ENCODE measurements at regions not wholly inside any gene's neighbourhood (a gene's known extent, or its start where the extent isn't known, plus 50 kb on each side); places are given as distances from the start of the nearest gene placed in this dataset.

DNA sequence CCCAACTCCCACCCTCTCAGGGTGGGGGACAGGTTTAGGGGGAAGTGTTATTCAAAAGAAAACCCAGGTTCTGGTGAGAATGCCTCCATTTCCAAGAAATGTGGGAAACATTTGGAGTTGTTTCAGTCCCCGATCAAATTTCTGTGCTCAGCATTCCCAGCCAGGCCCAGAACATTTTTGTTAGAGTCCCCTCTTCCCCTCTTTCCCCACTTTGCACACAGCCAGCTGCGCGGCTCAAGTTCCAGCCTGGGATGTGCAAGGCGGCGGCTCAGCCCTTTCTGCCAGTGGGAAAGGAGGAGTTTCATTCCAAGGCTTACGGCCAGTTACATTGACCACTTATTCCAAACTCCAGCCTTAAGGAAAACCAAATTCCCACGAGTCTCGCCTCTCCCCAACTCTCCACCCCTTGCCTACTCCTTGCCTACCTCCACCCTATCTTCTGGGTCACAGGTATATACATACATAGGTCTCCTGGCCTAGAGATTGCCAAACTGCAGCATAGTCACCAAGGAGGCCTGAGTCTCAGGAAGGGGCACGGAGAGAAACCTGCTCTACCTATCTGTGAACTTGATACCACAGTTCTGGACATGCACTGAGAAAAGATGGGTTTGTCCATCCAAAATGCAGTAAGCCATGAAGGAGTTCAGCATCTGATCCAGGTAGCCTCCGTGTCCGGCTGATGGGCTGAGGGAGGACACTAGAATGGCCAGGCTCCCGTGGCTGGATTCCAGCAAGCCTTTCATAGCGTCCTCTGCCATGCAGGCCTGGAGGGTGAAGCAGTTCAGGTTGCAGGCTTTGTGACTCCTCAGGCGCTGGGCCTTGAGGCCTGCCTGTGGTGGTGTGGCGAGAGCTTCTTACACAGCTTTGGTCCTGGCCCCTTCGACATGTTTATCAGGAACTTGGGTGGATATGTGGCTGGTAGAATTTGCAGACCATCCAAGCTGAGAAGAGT is 154.5 kb downstream of the ZFP36L2 start:
- H3K9me2 ChIP-seq (ENCODE audit: insufficient read depth), result no peaks in the 10 kb centered on the region
- no peaks in the 10 kb centered on the region for H4K20me1 ChIP-seq (ENCODE audit: insufficient read depth)
- peaks cover 38% of the 10 kb centered on the region for H3K79me2 ChIP-seq (ENCODE audit: low read depth)
- DNase-seq, result peak in 1 of 2 experiments; percentile 94
- no peaks in the 10 kb centered on the region for H3K27me3 ChIP-seq (ENCODE audit: insufficient read depth, low read depth)
- H3K27ac ChIP-seq, result peak overlapping the region; percentile 93
- H3F3A ChIP-seq (ENCODE audit: insufficient read depth, low read depth), result peaks cover 78% of the 10 kb centered on the region
- CTCF ChIA-PET, result no interaction called here
- intact Hi-C loops (cut with micrococcal nuclease; ENCODE audit: unreplicated experiment), result loop anchor here (2.0 to 5.0 kb wide), 5 partner anchors 15 to 1140 kb away; no protein-coding TSS in a partner anchor
- no TSS peak for BruUV-seq (replicated peaks)
- H3K9me3 ChIP-seq (ENCODE audit: insufficient read depth, low read depth), result no peaks in the 10 kb centered on the region
- H3K4me2 ChIP-seq, result peak overlapping the region; percentile 74
- POLR2A ChIA-PET (ENCODE audit: unreplicated experiment), result interaction anchor here (0.6 kb wide), 1 partner anchor 348 kb away, joined by 4 read pairs; no protein-coding TSS in a partner anchor
- no peak for TF ChIP-seq EZH2 (IDR thresholded peaks at IDR 0.05; ENCODE audit: low read depth)
- TF ChIP-seq, protein P1, sequence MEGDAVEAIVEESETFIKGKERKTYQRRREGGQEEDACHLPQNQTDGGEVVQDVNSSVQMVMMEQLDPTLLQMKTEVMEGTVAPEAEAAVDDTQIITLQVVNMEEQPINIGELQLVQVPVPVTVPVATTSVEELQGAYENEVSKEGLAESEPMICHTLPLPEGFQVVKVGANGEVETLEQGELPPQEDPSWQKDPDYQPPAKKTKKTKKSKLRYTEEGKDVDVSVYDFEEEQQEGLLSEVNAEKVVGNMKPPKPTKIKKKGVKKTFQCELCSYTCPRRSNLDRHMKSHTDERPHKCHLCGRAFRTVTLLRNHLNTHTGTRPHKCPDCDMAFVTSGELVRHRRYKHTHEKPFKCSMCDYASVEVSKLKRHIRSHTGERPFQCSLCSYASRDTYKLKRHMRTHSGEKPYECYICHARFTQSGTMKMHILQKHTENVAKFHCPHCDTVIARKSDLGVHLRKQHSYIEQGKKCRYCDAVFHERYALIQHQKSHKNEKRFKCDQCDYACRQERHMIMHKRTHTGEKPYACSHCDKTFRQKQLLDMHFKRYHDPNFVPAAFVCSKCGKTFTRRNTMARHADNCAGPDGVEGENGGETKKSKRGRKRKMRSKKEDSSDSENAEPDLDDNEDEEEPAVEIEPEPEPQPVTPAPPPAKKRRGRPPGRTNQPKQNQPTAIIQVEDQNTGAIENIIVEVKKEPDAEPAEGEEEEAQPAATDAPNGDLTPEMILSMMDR (conservative IDR thresholded peaks at IDR 0.05), result no peak
- no peaks in the 10 kb centered on the region for H3K36me3 ChIP-seq (ENCODE audit: low read depth)
- H3K4me3 ChIP-seq, result peak overlapping the region; percentile 34
- H2AFZ ChIP-seq, result no peak overlapping the region
- H3K4me1 ChIP-seq (replicated peaks; ENCODE audit: insufficient read depth), result peaks cover 96% of the 10 kb centered on the region

DNA sequence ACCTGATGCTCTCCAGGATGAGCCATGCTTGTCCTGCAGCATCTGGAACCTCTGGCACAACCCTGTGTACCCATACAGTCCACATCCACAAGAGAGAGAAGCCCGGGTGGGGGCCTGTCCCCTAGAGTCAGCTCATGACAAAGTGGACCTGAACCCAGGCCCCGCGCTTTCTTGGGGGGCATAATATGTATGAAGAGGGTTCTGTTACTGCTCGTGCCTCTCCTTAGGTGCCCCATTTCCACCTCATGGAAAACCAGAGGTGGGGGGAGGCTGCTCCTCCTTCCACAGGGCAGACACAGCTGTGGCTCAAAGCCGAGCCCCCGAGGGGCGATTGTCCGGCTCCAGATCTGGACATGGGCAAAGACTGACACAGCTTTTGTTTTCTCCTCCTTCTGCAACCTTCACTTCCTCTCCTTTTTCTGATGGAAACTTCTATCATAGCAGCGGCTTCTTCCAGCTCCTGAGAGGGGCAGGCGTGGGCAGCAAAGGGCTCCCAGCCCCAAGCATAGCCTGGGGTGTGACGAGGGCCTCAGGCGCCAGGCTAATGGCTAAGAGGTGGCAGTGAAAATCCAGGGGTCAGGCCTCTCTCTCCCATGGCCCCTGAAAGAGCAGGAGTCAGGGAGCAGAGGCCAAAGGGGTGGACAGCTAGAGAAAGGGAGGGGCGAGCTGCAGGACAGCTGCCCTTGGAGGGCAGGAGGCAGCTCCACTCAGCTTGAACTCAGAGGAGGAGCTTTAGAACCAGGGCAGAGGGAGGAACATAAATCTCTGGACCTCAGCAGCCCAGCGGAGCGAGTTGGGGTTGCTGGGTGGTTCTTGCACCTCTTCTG is 155.5 kb downstream of the ZFP36L2 start:
- H3K4me2 ChIP-seq, result peak overlapping the region; percentile 74
- H4K20me1 ChIP-seq (ENCODE audit: insufficient read depth), result no peaks in the 10 kb centered on the region
- H3K4me1 ChIP-seq (replicated peaks; ENCODE audit: insufficient read depth), result peaks cover 93% of the 10 kb centered on the region
- H3K4me3 ChIP-seq, result peak overlapping the region; percentile 34; the same call in 1 of the 2 replicates
- no peaks in the 10 kb centered on the region for H3K9me3 ChIP-seq (ENCODE audit: insufficient read depth, low read depth)
- peaks cover 28% of the 10 kb centered on the region for H3K79me2 ChIP-seq (ENCODE audit: low read depth)
- no peak overlapping the region for H2AFZ ChIP-seq
- peak in 1 of 2 experiments; percentile 67 for DNase-seq
- ChIA-PET POLR2A (ENCODE audit: unreplicated experiment) (interaction anchor here (0.5 to 0.6 kb wide), 4 partner anchors 34 to 867 kb away, joined by 3 to 16 read pairs (median 5); no protein-coding TSS in a partner anchor), CTCF (interaction anchor here (0.5 to 1.2 kb wide), 6 partner anchors 11 to 123 kb away, joined by 3 to 9 read pairs (median 3); no protein-coding TSS in a partner anchor)
- intact Hi-C loops (cut with micrococcal nuclease; ENCODE audit: unreplicated experiment), result loop anchor here (1.0 to 5.0 kb wide), 7 partner anchors 16 to 1139 kb away; partner anchors contain the start of gene ZFP36L2
- no peaks in the 10 kb centered on the region for H3K36me3 ChIP-seq (ENCODE audit: low read depth)
- no peaks in the 10 kb centered on the region for H3K9me2 ChIP-seq (ENCODE audit: insufficient read depth)
- H3F3A ChIP-seq (ENCODE audit: insufficient read depth, low read depth), result peaks cover 68% of the 10 kb centered on the region
- H3K27ac ChIP-seq, result peak overlapping the region; percentile 93
- TF ChIP-seq, protein P1 (conservative IDR thresholded peaks at IDR 0.05), result no peak
- no peak for TF ChIP-seq EZH2 (IDR thresholded peaks at IDR 0.05; ENCODE audit: low read depth)
- BruUV-seq (replicated peaks), result no TSS peak
- no peaks in the 10 kb centered on the region for H3K27me3 ChIP-seq (ENCODE audit: insufficient read depth, low read depth)

DNA sequence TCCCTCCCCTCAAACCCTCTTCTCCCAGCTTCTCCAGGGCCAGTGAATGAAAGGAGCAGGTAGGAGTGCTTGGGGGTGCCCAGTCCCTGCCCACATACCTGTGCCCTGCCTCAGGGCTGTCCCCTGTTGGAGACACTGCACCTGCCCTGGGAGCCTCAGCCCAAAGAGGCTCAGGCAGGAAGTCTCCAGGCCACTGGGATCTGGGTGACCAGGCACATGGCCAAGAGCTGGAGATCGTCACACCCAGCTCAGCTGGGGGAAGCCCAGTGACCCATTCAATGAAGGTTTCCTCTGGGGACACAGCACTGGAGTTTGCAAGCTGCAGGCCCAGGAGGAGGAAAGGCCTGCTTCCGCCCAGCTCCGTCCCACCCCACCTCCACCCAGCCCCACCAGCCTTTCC is 156.4 kb downstream of the ZFP36L2 start:
- intact Hi-C loops (cut with micrococcal nuclease; ENCODE audit: unreplicated experiment), result loop anchor here (1.0 to 5.0 kb wide), 7 partner anchors 17 to 1138 kb away; partner anchors contain the start of gene ZFP36L2
- peak overlapping the region; percentile 93 for H3K27ac ChIP-seq
- CTCF ChIA-PET, result interaction anchor here (0.5 to 1.2 kb wide), 10 partner anchors 11 to 122 kb away, joined by 3 to 9 read pairs (median 3); no protein-coding TSS in a partner anchor

More for the DNA sequence above, 156.4 kb downstream of the ZFP36L2 start:
- Histone ChIP-seq H3K79me2 (ENCODE audit: low read depth) (peaks cover 21% of the 10 kb centered on the region), H3K36me3 (ENCODE audit: low read depth) (no peaks in the 10 kb centered on the region), H3K4me1 (replicated peaks; ENCODE audit: insufficient read depth) (peaks cover 84% of the 10 kb centered on the region), H4K20me1 (ENCODE audit: insufficient read depth) (no peaks in the 10 kb centered on the region), H3K4me3 (no peak overlapping the region), H3K9me3 (ENCODE audit: insufficient read depth, low read depth) (no peaks in the 10 kb centered on the region), H3F3A (ENCODE audit: insufficient read depth, low read depth) (peaks cover 60% of the 10 kb centered on the region), H2AFZ (no peak overlapping the region), H3K27me3 (ENCODE audit: insufficient read depth, low read depth) (no peaks in the 10 kb centered on the region), H3K9me2 (ENCODE audit: insufficient read depth) (no peaks in the 10 kb centered on the region), H3K4me2 (peak overlapping the region; percentile 74)
- no peak for TF ChIP-seq EZH2 (IDR thresholded peaks at IDR 0.05; ENCODE audit: low read depth)
- TF ChIP-seq, protein P1 (conservative IDR thresholded peaks at IDR 0.05), result no peak; the same call in 1 of the 2 replicates
- BruUV-seq (replicated peaks), result no TSS peak
- POLR2A ChIA-PET (ENCODE audit: unreplicated experiment), result interaction anchor here (0.5 to 0.6 kb wide), 4 partner anchors 33 to 868 kb away, joined by 3 to 16 read pairs (median 5); no protein-coding TSS in a partner anchor
- DNase-seq, result peak; percentile 94 to 98

All from PC-9 (cell line).